HG02981 (cell line): ENCODE measurements at regions not wholly inside any gene's neighbourhood (a gene's known extent, or its start where the extent isn't known, plus 50 kb on each side); places are given as distances from the start of the nearest gene placed in this dataset.
"Not testable (repeated sequence)": the region's sequence is repeated elsewhere in the genome, so short reads cannot be mapped to it uniquely, and the experiment has no call there.

Experiments used
- ATAC-seq: cut with Tn5 transposase; IDR thresholded peaks from one replicate; pipeline ENCODE4 v1.9.1; 2021; ENCODE audit warnings: mild to moderate bottlenecking, moderate library complexity; ENCODE audit not compliant: unreplicated experiment

- not testable (repeated sequence) for ATAC-seq
These were observed 1416.8 kb downstream of the RPA4 start for GRCh38 chrX:98300536-98300935.

- ATAC-seq, result no peak
These were observed 1447.7 kb downstream of the RPA4 start for GRCh38 chrX:98331407-98331806.

GRCh38 chrX:98338544-98338943, 1454.8 kb downstream of the RPA4 start:
- ATAC-seq, result no peak

- no peak for ATAC-seq
These were observed 1467.2 kb downstream of the RPA4 start for GRCh38 chrX:98350940-98351339.

GRCh38 chrX:98357146-98357545, 1473.4 kb downstream of the RPA4 start:
- no peak for ATAC-seq

DNA sequence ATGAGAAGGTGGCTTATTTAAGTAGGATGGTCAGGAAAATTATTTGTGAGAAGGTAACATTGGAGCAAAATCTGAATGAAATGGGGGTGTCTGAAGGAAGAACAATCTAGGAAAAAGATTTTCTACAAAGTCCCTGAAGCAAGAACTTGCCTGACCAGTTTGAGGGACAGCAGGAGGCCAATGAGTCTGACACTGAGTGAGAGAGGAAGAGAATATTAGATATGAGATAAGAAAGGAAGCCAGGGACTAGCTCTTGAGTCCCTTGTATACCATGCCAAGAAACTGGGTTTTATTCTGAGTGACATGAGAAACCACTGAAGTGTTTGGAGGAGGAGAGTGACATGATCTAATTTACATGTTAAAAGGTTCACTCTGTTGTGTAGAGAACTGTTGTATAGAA, 1478.9 kb downstream of the RPA4 start:
- ATAC-seq, result no peak

DNA sequence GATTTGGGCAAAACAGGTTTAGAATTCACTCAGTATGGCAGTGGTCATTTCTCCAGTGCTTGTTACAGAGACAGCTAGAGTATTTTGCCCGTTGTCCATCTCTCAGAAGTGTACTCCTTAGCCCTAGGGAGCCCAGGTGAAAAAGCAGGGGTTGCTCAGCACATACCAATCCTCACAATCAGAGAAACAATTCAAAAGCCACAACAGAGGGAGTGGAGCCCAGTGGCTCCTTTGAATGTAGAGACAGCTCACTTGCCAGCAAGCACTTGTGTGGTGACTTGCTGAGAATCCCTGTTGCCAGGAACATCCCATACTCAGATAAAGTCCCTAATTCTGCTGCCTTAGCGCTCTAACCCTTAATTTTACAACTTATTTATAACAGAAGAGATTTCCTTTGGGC, 1488.3 kb downstream of the RPA4 start:
- ATAC-seq, result no peak

DNA sequence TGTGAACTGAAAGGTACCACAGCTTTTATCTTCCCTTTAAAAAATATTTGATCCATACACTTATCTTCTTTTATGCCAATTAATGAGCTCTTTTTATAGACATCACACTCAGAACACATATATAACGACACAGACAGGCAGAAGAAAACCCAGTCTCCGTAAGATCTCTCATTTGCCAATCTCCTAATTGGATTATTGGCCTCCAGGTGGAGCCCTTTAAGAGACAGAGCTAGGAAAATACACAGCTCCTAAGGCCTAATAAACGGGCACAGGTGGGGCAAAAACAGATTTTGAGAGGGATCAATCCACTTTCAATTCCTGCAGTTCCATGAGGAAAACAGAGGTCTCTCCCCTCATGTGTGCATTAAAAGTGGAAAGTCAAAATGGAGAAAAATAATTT, 1495.4 kb downstream of the RPA4 start:
- no peak for ATAC-seq

DNA sequence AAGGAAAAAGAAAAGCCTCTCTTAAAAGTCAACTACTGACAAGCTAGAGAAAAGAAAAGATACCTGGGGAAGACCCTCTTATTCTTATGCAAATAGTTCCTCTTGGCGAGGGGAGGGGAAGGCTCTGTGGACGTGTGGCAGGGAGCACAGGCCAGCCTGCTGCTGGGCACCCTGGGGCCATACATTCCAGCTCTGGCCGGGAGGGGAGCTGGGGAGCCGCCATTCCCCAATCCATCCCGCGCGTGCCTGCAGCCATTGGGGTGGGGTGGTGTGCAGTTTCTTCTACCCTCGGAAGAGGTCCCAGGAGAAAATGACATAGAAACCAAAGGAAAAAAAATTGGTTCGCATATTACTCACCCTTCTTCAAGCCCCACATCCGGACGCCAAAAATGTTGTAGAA, 1496.4 kb downstream of the RPA4 start:
- no peak for ATAC-seq

DNA sequence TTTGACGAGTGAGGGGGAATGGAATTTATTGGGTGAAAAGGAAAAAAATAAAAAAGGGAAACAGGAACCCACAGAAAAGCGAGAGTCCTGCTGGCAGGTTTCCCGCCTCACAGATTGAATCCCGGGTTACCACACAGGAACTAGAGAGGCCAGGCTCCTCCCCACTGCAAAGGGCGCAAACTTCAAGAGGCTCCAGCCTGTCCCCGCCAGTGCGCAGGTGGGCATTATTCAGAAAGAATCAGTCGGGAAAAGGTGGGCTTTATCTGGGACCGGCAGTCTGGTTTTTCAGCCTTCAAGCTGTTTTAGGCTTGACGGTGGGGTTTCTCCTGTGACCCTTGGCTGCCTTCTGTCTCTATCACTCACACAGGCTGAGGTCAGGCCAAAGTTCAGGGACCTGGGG, 1496.8 kb downstream of the RPA4 start:
- no peak for ATAC-seq

DNA sequence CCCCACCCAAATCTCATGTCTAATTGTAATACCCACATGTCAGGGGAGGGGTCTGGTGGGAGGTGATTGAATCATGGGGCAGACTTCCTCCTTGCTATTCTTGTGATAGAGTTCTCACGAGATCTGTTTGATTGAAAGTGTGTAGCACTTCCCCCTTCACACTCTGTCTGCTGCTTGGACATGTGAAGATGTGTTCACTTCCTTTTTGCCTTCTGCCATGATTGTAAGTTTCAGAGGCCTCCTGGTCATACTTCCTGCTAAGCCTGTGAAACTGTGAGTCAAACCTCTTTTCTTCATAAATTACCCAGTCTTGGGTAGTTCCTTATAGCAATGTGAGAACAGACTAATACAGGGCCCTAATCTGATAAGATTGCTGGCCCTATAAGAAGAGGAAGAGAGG, 1514.8 kb downstream of the RPA4 start:
- ATAC-seq, result no peak

DNA sequence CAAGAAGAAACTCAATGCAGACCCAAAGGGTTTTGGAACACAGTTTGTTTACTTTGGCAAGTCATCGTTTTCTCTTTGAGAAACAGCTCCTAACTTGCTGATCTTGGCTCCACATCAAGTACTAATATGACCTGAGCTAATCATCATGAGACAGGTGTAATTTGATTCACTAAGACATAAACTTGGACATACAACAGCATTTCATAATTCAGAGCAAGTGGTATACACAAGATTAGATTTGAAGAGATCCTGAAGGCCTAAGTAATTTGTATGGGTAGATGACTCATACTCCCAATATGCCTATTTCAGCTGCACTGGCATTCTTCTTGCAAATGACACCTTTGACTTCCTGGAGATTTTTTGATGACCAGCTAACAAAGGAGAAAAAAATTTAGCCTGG, 1521.7 kb downstream of the RPA4 start:
- ATAC-seq, result no peak

DNA sequence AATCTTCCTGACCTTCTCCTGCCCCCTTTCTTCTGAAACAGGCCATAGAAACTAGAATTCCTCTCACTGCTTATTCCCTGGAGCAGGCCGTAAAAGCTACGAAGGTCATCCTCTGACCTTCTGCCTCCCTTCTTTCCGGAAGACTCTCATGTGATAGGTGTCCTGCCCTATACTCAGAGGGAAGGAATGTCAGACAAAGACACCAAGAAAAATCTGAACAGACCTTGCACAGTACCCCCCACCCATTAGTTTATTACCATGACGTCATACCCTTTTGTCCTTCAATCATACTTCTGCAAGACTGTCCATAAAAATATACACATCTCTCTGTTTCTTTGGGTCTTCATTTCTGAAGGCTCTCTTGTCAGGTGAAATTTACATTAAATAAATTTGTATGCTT, 1523.9 kb downstream of the RPA4 start:
- no peak for ATAC-seq

GRCh38 chrX:98409867-98410266, 1526.2 kb downstream of the RPA4 start:
- ATAC-seq, result no peak

DNA sequence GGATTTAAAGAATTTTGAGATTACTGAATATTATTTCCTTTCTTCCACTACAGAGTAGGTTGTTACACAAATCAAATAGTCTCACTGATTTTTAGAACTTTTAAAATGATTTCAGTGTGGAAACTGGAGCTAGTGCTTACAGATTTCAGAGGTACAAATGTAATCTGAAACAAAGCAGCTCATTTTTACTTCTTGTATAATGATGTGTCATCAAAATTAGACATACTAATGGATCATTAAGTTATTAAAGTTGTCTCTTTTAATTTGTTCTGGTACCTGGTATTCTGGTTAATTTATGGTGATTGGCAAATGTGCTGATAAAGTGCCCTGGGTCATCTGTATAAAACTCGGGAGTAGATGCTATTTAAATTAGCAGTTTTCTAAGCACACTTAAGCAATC, 1528.3 kb downstream of the RPA4 start:
- ATAC-seq, result no peak

GRCh38 chrX:98422536-98422935, 1538.8 kb downstream of the RPA4 start:
- no peak for ATAC-seq

- ATAC-seq, result no peak
These were observed 1548.7 kb downstream of the RPA4 start for GRCh38 chrX:98432413-98432812.

DNA sequence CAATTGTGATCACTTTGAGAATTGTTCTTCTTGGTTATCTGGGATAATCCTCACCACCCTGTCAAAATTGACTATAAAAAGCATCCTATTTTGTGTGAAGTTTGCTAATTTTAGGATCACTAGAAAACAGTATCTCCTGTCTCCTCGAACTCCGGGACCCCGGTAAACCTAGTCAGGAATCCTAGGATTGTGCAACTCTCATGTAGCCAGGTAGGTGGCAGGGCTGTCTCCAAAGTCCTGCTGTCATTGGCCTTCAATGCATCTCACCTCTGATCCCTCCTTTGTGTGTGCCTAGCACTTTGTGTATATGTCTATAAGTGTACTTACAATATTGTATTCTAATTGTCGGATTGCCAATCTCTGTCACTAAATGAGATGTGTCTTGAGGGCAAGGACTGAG, 1564.8 kb downstream of the RPA4 start:
- ATAC-seq, result no peak

DNA sequence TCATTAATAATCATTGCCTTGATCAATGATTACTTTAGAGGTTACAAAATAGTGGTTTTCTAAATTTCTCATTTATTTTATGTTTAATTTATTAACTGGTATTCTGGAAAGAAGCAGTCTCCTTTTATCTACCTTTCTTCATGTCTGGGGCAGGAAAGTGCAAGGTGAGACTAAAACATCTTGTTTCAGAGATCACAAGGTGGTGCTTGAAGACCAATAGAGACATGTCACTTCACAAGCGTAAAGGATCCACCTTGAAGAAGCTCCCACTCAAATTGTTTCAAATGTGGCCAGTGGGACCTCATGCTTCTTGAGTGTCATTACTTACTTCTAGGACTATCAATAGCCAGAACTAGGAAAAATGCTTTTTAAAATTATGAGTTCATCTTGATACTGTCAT, 1568.7 kb downstream of the RPA4 start:
- ATAC-seq, result no peak

DNA sequence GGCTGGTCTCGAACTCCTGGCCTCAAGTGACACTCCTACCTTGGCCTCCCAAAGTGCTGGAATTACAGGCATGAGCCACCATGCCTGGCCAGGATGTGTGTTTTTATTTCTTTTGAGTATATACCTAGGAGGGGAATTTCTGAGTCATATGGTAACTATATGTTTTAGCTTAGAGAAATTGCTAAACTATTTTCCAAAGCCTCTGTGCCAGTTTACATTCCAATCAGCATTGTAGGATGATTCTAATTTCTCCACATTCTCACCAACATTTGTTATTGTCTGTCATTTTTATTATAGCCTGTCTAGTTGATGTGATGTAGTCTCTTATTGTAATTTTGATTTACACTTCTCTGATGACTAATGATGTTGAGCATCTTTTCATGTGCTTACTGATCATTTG, 1576.0 kb downstream of the RPA4 start:
- no peak for ATAC-seq

DNA sequence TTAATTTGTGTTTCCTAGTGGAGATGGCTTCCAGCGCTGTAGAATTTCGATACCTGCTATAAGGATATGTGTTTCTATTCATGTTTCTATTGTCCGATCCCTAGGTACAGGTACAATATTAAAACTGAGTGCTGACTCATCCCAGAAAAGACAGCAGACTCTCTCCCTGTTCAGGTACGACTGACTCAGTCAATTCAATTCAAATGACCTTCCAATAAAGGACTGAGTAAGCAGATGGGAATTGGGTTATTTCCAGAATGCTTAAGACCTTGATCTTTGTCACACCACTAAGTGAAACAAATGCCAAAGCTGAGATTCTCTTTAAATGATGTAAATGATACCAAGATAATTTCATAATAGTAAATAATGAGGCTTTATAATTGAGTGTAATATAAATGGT, 1596.9 kb downstream of the RPA4 start:
- no peak for ATAC-seq

GRCh38 chrX:98481636-98482035, 1597.9 kb downstream of the RPA4 start:
- no peak for ATAC-seq

DNA sequence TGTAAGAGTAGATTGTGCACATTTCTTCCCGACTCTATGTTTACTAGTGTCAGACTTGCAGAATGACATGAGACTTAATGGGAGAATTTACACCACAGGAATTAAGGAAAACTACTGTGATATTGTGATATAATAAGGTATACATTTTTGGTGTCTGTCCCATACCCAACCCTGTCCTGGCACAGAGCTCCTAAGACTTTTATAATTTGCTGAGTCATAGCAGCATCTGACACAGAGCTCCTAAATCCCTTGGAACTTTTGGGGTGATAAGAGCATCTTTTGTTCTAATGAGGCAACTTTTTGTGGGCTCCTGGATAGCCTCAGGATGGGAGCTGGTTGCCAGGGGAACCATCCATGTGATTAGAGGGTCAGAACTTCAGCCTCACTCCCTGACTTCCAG, 1607.0 kb downstream of the RPA4 start:
- no peak for ATAC-seq

DNA sequence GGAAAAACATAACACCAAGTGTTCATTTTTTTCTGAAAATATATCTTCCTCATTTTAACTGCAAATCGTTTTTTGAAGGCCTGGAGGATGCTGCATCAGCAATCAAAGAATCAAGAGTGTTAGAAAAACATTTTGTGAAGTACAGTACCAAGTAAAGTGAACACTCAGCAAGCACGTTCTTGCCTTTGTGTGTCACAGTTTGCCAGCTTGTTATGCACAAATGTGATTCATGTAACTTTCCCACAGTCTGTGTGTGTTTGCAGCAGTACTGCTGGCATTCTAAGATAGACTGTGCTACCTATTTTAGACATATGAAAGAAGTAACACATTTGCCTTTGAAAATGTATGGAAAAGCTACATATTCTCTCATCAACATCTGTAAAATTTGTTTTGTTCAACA, 1617.7 kb downstream of the RPA4 start:
- no peak for ATAC-seq
